ENCODE measurements at regions not wholly inside any gene's neighbourhood (a gene's known extent, or its start where the extent isn't known, plus 50 kb on each side); places are given as distances from the start of the nearest gene placed in this dataset.

- ATAC-seq (no peak), DNase-seq (ENCODE audit: low read depth in 1 of 2, low spot score in 1 of 2) (peak in 1 of 2 experiments; percentile 1), FAIRE-seq (no peak)
- WGBS (ENCODE audit: missing lambda C conversion rate), result 0% methylated on average over 2 of the region's 2 CpGs
- H3K4me3 ChIP-seq, result no peak overlapping the region
- no peaks in the 10 kb centered on the region for H3K4me1 ChIP-seq
- no peaks in the 10 kb centered on the region for H3K9me3 ChIP-seq
- H3K4me2 ChIP-seq, result no peak overlapping the region
- no peak overlapping the region for H3K27ac ChIP-seq
- ChIA-PET CTCF (interaction anchor here (0.6 to 1.4 kb wide), 2 partner anchors 1368 to 1373 kb away, joined by 3 read pairs; no protein-coding TSS in a partner anchor), POLR2A (no interaction called here)
- TF ChIP-seq RARB (CRISPR knock-in tag; IDR thresholded peaks at IDR 0.05), result no peak
- TF ChIP-seq RCOR1 (IDR thresholded peaks at IDR 0.05; ENCODE audit: low read depth, low read length), result no peak
- no peak for TF ChIP-seq BCL3 (IDR thresholded peaks at IDR 0.05)
- TF ChIP-seq CTCF (IDR thresholded peaks at IDR 0.05), result no peak
- TF ChIP-seq CEBPB (IDR thresholded peaks at IDR 0.05), result no peak
- no peak for TF ChIP-seq PBX3 (IDR thresholded peaks at IDR 0.05)
- no peak for TF ChIP-seq PHF8 (IDR thresholded peaks at IDR 0.05; ENCODE audit: borderline replicate concordance, low read depth)
- no peak for TF ChIP-seq USF2 (IDR thresholded peaks at IDR 0.05)
- no peak for TF ChIP-seq MYC (IDR thresholded peaks at IDR 0.05; ENCODE audit: borderline replicate concordance, low read length)
- no peak for TF ChIP-seq ESRRA (IDR thresholded peaks at IDR 0.05; ENCODE audit: borderline replicate concordance, low read length)
- TF ChIP-seq POLR2A (IDR thresholded peaks at IDR 0.05; ENCODE audit: low read length), result no peak
- TF ChIP-seq FOSB (CRISPR knock-in tag; IDR thresholded peaks at IDR 0.05), result no peak
- no peak for TF ChIP-seq BHLHE40 (IDR thresholded peaks at IDR 0.05; ENCODE audit: low read depth, low read length)
- no peak for TF ChIP-seq CHD2 (IDR thresholded peaks at IDR 0.05; ENCODE audit: low read length, partially characterized antibody)
- no peak for TF ChIP-seq GATA3 (IDR thresholded peaks at IDR 0.05; ENCODE audit: borderline replicate concordance)
- TF ChIP-seq ZC3H11A (IDR thresholded peaks at IDR 0.05), result no peak
- TF ChIP-seq MAZ (IDR thresholded peaks at IDR 0.05; ENCODE audit: borderline replicate concordance, low read depth, low read length), result no peak
- TF ChIP-seq ZNF302 (CRISPR knock-in tag; IDR thresholded peaks at IDR 0.05), result no peak
These were observed 187.3 kb upstream of the NMUR2 start for GRCh38 chr5:152592416-152592815.

GRCh38 chr5:152593388-152593787 is 188.3 kb upstream of the NMUR2 start:
- Histone ChIP-seq H3K9me3 (no peaks in the 10 kb centered on the region), H3K4me3 (no peak overlapping the region), H3K4me1 (no peaks in the 10 kb centered on the region), H3K27ac (no peak overlapping the region), H3K4me2 (no peak overlapping the region)
- TF ChIP-seq JUNB (IDR thresholded peaks at IDR 0.05), result no peak
- no peak for TF ChIP-seq RNF2 (IDR thresholded peaks at IDR 0.05; ENCODE audit: borderline replicate concordance, low read depth)
- no peak for TF ChIP-seq PBX3 (IDR thresholded peaks at IDR 0.05)
- TF ChIP-seq NR3C1 (IDR thresholded peaks at IDR 0.05), result no peak
- no peak for TF ChIP-seq PHF8 (IDR thresholded peaks at IDR 0.05; ENCODE audit: borderline replicate concordance, low read depth)
- no peak for TF ChIP-seq ZSCAN20 (CRISPR knock-in tag; IDR thresholded peaks at IDR 0.05)
- no peak for TF ChIP-seq EP300 (IDR thresholded peaks at IDR 0.05)
- ChIA-PET CTCF (interaction anchor here (0.6 to 1.4 kb wide), 2 partner anchors 1367 to 1372 kb away, joined by 3 read pairs; no protein-coding TSS in a partner anchor), POLR2A (no interaction called here)
- peak in 1 of 2 experiments; percentile 1 for DNase-seq (ENCODE audit: low read depth in 1 of 2, low spot score in 1 of 2)
- 24% methylated on average over 1 of the region's 1 CpG for WGBS (ENCODE audit: missing lambda C conversion rate)
- no peak for FAIRE-seq
- ATAC-seq, result no peak
